ENCODE measurements at regions not wholly inside any gene's neighbourhood (a gene's known extent, or its start where the extent isn't known, plus 50 kb on each side); places are given as distances from the start of the nearest gene placed in this dataset.

GRCh38 chr11:64477675-64478074 lies 78.1 kb upstream of the SLC22A11 start:
- TF ChIP-seq CTCF (IDR thresholded peaks at IDR 0.05; ENCODE audit: low read depth, low read length, poor library complexity, severe bottlenecking) (no peak), EZH2phosphoT487 (IDR thresholded peaks at IDR 0.05; ENCODE audit: borderline replicate concordance, low read length) (no peak)

Measured in DOHH2 (cell line).